Urothelium cell line (cell line): ENCODE measurements at regions not wholly inside any gene's neighbourhood (a gene's known extent, or its start where the extent isn't known, plus 50 kb on each side); places are given as distances from the start of the nearest gene placed in this dataset.
"Not testable (repeated sequence)": the region's sequence is repeated elsewhere in the genome, so short reads cannot be mapped to it uniquely, and the experiment has no call there.

Experiments used
- DNase-seq: peaks from one replicate; pipeline ENCODE4 v3.0.0; 2011; ENCODE audit warnings: low spot score, mixed read lengths
- FAIRE-seq: peaks from 2 replicates; lab custom pipeline; 2011; peaks lifted over from hg19 to GRCh38; lab: Jason Lieb, UNC

DNA sequence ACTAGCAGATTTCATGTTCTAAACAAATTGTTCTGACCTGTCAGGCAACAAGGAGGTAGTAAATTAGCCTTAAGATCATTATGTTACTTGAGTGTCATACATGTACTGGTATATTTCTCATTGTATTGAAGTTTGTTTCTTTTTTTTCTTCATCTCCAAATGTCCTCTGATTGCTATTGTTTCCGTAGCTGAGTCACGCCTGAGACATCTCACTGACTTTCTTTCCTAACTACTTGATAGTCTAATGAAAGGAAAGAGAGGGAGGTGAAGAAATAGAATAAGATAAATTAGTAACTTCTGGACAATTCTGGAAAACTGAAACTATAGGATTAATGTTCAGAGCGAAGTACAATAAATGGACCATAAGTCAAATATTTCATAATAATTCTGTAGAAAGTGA lies 1049.9 kb downstream of the TSN start:
- FAIRE-seq: no peak
- no peak for DNase-seq

DNA sequence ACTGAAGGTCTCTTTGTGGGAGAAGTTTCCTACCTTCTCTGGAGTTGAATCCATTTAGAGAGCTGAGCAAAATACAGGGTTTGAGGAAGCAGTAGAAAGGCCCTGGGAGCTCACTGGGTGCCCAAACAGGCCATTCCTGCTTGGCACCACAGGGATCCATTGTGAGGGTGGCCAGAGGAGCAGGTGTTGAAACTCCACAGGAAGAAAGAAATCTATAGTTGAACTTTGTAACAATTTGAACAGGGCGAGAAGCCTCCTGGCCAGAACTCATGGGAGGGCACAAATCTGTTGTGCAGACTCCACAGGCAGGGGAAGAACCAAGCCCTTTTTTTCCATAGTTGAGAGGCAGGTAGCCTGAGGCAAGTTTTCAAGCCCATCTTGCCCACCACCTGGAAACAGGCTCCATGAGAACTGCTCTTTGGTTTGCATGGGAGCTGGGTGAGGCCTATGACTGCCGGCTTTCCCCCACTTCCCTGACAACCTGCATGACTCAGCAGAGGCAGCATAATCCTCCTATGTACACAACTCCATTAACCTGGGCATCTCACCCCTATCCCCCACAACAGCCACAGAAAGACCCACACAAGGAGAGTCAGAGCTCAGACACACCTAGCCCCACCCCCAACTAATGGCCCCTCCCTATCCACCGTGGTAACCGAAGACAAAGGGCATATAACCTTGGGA lies 1053.0 kb downstream of the TSN start:
- DNase-seq (no peak), FAIRE-seq (no peak)

- DNase-seq, FAIRE-seq: not testable (repeated sequence)
Measured at GRCh38 chr2:122812214-122812613, 1056.8 kb downstream of the TSN start.

GRCh38 chr2:122815120-122815519 lies 1059.7 kb downstream of the TSN start:
- FAIRE-seq (no peak), DNase-seq (no peak)

GRCh38 chr2:122816803-122817202 lies 1061.4 kb downstream of the TSN start:
- DNase-seq (no peak), FAIRE-seq (no peak)

GRCh38 chr2:122822319-122822718 lies 1066.9 kb downstream of the TSN start:
- no peak for FAIRE-seq
- DNase-seq: no peak

DNA sequence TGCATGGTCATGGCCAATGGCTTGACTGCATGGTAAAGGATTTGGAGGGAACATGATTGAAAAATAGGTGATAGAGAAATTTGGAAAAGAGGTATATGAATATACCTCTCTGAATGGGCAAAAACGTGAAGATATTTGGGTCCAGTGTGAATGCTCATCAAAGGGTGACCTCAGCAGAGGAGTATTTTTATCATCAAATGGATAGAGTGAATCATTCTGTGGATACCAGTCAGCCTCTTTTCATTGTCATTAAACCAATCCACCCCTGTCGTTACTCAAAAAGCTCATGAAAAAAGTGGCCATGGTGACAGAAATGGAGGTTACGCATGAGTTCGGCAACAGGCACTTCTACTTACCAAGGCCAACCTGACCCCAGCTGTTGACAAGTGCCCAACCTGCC lies 1074.7 kb downstream of the TSN start:
- DNase-seq (no peak), FAIRE-seq (peak; percentile 53)

GRCh38 chr2:122831649-122832048 lies 1076.2 kb downstream of the TSN start:
- FAIRE-seq (no peak), DNase-seq (no peak)

- FAIRE-seq (no peak), DNase-seq (no peak)
Measured at GRCh38 chr2:122843503-122843902, 1088.1 kb downstream of the TSN start.

- DNase-seq (no peak), FAIRE-seq (no peak)
Measured at GRCh38 chr2:122851161-122851560, 1095.7 kb downstream of the TSN start.

GRCh38 chr2:122851972-122852531 lies 1096.6 kb downstream of the TSN start:
- DNase-seq (no peak), FAIRE-seq (peak; percentile 5)

DNA sequence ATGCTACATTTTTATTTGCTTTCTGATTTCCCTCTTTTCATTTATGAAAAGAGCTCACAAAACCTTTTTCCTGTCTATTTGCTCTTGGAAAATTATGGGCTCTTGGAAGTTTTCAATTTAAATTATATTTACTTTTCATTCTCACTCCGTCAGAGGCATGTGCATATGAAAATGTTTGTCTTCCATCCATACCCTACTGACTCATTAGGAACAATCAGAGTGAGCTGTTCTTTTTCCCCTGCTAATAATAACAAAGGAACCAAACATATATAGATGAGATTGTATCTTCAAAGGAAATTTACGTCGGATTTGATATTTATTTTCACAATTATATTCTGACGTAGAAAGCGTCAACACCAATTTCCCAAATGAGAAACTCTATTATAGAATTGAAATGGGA lies 1101.2 kb downstream of the TSN start:
- DNase-seq (no peak), FAIRE-seq (no peak)

GRCh38 chr2:122858075-122858702 lies 1102.7 kb downstream of the TSN start:
- no peak for DNase-seq
- FAIRE-seq: no peak

- FAIRE-seq (no peak), DNase-seq (no peak)
Measured at GRCh38 chr2:122858813-122859212, 1103.4 kb downstream of the TSN start.

- DNase-seq (no peak), FAIRE-seq (peak; percentile 100)
Measured at GRCh38 chr2:122859260-122859659, 1103.8 kb downstream of the TSN start.

DNA sequence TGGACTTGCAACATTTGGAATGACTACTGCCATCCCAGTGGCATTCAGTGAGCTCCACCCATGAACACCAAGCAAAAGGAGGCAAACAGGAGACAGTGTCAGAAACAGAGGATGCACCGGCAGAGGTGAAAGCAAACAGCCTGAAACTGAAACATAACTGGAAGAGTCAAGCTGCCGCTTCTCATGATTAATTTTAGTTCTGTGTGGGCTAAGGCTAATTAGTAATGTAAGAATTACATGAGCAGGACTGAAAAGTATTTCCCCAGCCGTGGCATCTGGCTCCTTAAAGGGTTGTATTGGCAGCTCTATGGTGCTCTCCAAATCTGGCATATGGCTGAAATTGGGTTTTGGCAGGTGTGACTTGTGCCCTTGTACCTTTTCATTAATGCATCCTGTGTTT lies 1108.1 kb downstream of the TSN start:
- DNase-seq: no peak
- no peak for FAIRE-seq

DNA sequence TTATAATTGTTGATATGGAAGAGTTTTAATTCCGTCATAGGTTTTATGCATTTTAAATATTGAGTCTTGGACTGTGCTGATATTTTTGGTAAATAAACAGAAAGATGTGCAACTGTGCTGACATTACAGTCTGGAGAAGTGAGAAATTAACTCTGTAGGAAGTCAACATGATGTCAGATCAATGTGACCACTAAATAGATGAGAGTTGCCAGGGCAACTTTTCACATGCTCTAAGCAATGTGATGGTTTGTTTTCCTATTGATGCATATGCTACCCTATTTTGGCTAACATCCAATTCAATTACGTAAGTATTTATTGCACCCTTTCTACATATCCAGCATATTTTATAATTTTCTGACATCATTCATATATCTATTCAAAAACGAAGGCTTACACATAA lies 1109.3 kb downstream of the TSN start:
- FAIRE-seq (no peak), DNase-seq (no peak)

- FAIRE-seq (no peak), DNase-seq (no peak)
Measured at GRCh38 chr2:122866095-122866494, 1110.6 kb downstream of the TSN start.

DNA sequence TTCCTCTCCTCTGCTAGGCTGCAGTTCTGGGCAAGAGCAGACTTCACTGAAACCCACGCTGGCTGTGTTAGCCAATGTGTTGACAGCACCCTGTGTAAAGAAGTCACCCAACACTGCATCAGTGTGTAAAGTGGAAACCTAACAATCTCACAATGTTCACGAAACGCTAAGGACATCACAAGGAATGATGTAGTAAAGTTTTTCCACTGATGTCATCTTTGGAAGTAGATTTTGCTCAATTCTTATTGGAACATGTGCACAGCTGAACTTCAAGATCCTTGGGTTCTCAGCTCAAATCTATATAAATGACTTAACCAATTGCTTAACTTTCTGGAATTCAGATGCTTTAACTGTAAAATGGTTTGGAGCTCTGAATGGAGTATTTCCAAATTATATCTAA lies 1112.5 kb downstream of the TSN start:
- FAIRE-seq: no peak
- no peak for DNase-seq

DNA sequence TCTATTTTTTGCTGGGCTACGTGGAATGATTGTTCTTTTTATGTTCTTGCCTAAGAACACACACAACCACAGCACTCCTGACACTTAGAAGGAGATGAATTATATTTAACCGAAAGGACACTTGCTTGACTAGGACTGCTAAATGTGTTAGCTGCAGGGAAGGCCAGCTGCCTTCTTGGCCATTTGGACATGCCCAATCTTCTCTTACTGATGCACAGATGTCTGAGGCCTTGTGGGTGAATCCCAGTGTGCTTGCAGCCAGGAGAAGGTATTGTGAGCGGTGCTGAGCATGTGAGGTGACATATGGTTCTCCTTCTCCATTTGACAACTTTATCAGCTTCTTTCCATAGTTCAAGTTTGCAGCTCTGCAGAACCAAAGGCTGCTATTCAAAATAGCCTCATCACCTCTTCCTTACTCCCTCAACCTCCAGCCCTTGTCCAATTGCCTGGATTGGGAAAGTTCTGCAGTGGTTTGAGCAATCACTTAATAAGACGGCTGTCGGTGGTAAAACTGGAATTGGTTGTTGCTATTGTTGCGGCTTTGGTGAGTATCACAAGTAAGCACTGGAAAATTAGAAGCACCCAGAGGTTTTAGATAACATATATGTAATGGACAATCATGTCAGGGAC lies 1113.3 kb downstream of the TSN start:
- DNase-seq (no peak), FAIRE-seq (no peak)

DNA sequence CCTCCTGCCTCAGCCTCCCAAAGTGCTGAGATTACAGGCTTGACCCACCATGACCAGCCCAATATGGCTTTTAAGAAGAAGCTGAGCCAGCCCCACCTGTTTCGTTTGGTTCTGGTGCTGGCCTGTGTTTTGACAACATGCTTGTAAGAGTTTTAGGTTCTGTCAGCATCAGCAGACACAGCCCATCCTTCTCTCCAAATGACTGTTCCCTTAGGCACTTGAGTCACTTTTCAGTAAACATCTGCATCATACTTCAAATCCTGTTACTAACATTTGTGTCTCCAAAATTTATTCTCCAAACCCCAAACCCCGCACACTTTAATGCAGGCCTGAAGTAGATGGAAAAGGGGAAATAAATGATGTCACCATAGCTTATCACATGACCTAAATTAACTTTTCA lies 1118.5 kb downstream of the TSN start:
- no peak for FAIRE-seq
- no peak for DNase-seq
